ENCODE measurements at regions not wholly inside any gene's neighbourhood (a gene's known extent, or its start where the extent isn't known, plus 50 kb on each side); places are given as distances from the start of the nearest gene placed in this dataset.
A peak's percentile ranks its signal among the peaks of the same experiment; 100 is the strongest.

DNA sequence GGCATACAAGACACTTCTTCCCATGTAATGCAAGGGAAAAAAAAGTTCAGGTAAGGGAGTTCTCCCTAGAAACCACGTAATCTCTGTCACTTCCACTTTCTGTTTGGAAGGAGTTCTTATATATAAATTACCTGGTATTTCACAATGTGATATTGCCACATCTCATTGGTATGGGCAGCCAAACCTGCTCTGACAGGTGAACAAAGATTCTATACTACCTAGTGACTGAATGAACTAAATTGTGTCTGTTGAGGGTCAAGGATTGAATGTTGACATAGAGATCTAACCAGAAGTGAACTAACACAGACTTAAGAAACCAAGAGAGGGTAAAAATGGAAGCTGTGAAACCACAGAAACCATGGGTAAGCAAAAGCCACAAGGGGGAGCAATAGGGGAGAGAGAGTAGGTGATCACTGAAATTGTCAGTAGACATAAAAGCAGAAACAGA, 161.3 kb downstream of the RPL10L start:
- Histone ChIP-seq H3K27me3 (ENCODE audit: control insufficient read depth, low read length) (no peaks in the 10 kb centered on the region), H3K9me2 (replicated peaks; ENCODE audit: control insufficient read depth, low read length) (no peaks in the 10 kb centered on the region), H4K20me1 (ENCODE audit: control insufficient read depth, insufficient read depth, low read depth, low read length) (no peaks in the 10 kb centered on the region), H3K4me3 (ENCODE audit: low read length) (no peak overlapping the region), H3F3A (ENCODE audit: control insufficient read depth, insufficient read depth) (no peaks in the 10 kb centered on the region), H3K9me3 (ENCODE audit: control insufficient read depth, insufficient read depth, low read length) (no peaks in the 10 kb centered on the region), H3K4me2 (ENCODE audit: low read length) (no peak overlapping the region), H3K4me1 (ENCODE audit: control insufficient read depth, low read length) (no peaks in the 10 kb centered on the region), H3K79me2 (ENCODE audit: control insufficient read depth, low read length) (no peaks in the 10 kb centered on the region), H3K27ac (ENCODE audit: low read depth, low read length) (no peak overlapping the region), H3K36me3 (ENCODE audit: control insufficient read depth, low read length) (no peaks in the 10 kb centered on the region)
- TF ChIP-seq CTCF (IDR thresholded peaks at IDR 0.05; ENCODE audit: low read depth, low read length, poor library complexity, severe bottlenecking) (peak; percentile 42), EZH2phosphoT487 (IDR thresholded peaks at IDR 0.05; ENCODE audit: borderline replicate concordance, low read length) (no peak)

DNA sequence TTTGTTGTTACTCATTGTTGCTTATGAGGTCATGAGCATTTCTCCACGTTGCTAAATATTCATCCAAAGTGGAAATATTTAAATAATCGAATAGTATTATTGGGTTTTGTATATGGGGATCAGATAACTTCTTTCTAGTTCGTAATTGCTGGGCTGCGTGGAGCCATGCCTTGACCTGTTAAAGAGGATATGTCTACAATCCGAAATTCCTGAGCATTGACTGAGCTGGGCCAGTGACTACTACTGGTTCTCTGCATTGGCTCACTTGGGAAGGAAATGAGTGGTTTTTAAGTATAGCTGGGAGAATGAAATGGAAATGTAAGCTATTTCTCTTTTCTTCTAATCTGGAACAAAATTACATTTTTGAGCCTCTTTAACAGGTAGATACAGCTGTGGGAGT, 163.2 kb downstream of the RPL10L start:
- H3K4me3 ChIP-seq (ENCODE audit: low read length) = no peak overlapping the region
- H3K36me3 ChIP-seq (ENCODE audit: control insufficient read depth, low read length) = no peaks in the 10 kb centered on the region
- no peaks in the 10 kb centered on the region for H3K9me2 ChIP-seq (replicated peaks; ENCODE audit: control insufficient read depth, low read length)
- H3K27me3 ChIP-seq (ENCODE audit: control insufficient read depth, low read length) = no peaks in the 10 kb centered on the region
- no peaks in the 10 kb centered on the region for H3K9me3 ChIP-seq (ENCODE audit: control insufficient read depth, insufficient read depth, low read length)
- no peak overlapping the region for H3K27ac ChIP-seq (ENCODE audit: low read depth, low read length)
- no peaks in the 10 kb centered on the region for H3K4me1 ChIP-seq (ENCODE audit: control insufficient read depth, low read length)
- H3K79me2 ChIP-seq (ENCODE audit: control insufficient read depth, low read length) = no peaks in the 10 kb centered on the region
- TF ChIP-seq CTCF (IDR thresholded peaks at IDR 0.05; ENCODE audit: low read depth, low read length, poor library complexity, severe bottlenecking) (no peak), EZH2phosphoT487 (IDR thresholded peaks at IDR 0.05; ENCODE audit: borderline replicate concordance, low read length) (no peak)
- H3K4me2 ChIP-seq (ENCODE audit: low read length) = no peak overlapping the region
- no peaks in the 10 kb centered on the region for H4K20me1 ChIP-seq (ENCODE audit: control insufficient read depth, insufficient read depth, low read depth, low read length)
- no peaks in the 10 kb centered on the region for H3F3A ChIP-seq (ENCODE audit: control insufficient read depth, insufficient read depth)

DNA sequence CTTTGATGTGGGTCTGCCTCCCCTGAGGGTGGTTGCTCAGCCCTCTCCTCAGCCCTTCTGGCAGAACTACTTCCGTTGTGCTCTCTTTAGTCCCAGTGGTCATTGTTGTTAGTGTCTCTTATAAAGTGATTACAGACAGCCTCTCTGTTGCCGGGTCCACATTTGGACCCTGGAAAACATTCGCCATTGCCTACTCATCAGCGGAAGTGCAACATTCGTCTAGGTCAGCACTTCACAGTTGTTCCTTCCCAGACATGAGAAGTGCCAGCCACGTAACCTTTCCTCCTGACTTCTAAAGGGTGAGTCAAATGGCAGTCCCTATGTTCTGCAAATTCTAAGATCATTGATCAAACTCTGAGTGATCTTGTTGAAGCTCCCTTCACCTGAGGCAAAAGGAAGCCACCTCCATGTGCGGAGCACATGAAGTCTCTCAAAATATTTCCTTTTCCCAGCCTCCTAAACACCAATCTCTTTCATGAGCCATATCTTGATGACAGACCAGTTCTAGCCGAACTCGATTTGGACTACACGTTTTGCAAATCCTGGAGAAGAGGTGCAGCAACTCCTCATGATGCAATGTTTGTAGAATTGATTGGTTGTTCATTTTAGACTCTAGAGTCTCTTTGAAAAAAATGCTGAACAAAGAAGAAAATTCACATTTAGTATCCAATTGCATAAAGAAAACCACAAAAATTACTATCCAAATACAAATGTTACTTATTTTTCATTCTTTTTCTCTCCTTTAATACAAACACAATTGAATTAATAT, 163.8 kb downstream of the RPL10L start:
- no peaks in the 10 kb centered on the region for H3K27me3 ChIP-seq (ENCODE audit: control insufficient read depth, low read length)
- H3K27ac ChIP-seq (ENCODE audit: low read depth, low read length) = no peak overlapping the region
- no peaks in the 10 kb centered on the region for H3K79me2 ChIP-seq (ENCODE audit: control insufficient read depth, low read length)
- no peaks in the 10 kb centered on the region for H3K36me3 ChIP-seq (ENCODE audit: control insufficient read depth, low read length)
- H3K9me2 ChIP-seq (replicated peaks; ENCODE audit: control insufficient read depth, low read length) = no peaks in the 10 kb centered on the region
- TF ChIP-seq EZH2phosphoT487 (IDR thresholded peaks at IDR 0.05; ENCODE audit: borderline replicate concordance, low read length) (no peak), CTCF (IDR thresholded peaks at IDR 0.05; ENCODE audit: low read depth, low read length, poor library complexity, severe bottlenecking) (no peak)
- H3K4me2 ChIP-seq (ENCODE audit: low read length) = no peak overlapping the region
- H3K4me1 ChIP-seq (ENCODE audit: control insufficient read depth, low read length) = no peaks in the 10 kb centered on the region
- H3F3A ChIP-seq (ENCODE audit: control insufficient read depth, insufficient read depth) = no peaks in the 10 kb centered on the region
- H4K20me1 ChIP-seq (ENCODE audit: control insufficient read depth, insufficient read depth, low read depth, low read length) = no peaks in the 10 kb centered on the region
- no peaks in the 10 kb centered on the region for H3K9me3 ChIP-seq (ENCODE audit: control insufficient read depth, insufficient read depth, low read length)
- H3K4me3 ChIP-seq (ENCODE audit: low read length) = no peak overlapping the region
